ENCODE measurements at regions not wholly inside any gene's neighbourhood (a gene's known extent, or its start where the extent isn't known, plus 50 kb on each side); places are given as distances from the start of the nearest gene placed in this dataset.

DNA sequence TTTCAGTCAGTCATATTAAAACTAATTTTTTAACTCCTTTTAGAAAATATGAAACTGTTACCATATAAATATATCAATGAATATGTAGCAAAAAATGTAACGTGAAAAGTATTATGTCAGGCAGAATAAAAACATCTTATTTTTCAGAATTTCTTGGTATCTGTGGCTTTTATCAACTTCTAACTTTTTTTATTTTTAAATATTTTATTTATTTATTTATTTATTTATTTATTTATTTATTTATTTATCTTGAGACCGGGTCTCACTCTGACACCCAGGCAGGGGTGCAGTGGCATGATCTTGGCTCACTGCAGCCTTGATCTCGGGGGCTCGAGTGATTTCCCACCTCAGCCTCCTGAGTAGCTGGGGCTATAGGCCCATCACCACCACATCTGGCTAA is 87.6 kb downstream of the C21orf91 start:
- H3K27me3 ChIP-seq = no peaks in the 10 kb centered on the region
- no peak overlapping the region for H3K27ac ChIP-seq
- 96% methylated on average over 4 of the region's 4 CpGs for WGBS (ENCODE audit: low lambda C conversion rate, missing lambda C conversion rate)
- no peak overlapping the region for H3K4me2 ChIP-seq
- no peaks in the 10 kb centered on the region for H3K9me2 ChIP-seq (replicated peaks; ENCODE audit: insufficient read depth)
- H3K36me3 ChIP-seq (replicated peaks; ENCODE audit: insufficient read depth, low read depth) = no peaks in the 10 kb centered on the region
- H3K4me3 ChIP-seq = no peak overlapping the region
- H3K9me3 ChIP-seq (ENCODE audit: low read depth) = no peaks in the 10 kb centered on the region
- DNase-seq (ENCODE audit: low spot score) = no peak
- H2AFZ ChIP-seq = no peak overlapping the region
- no peaks in the 10 kb centered on the region for H4K20me1 ChIP-seq (ENCODE audit: insufficient read depth, poor library complexity, severe bottlenecking)
- no peaks in the 10 kb centered on the region for H3K4me1 ChIP-seq (ENCODE audit: insufficient read depth)
- no peaks in the 10 kb centered on the region for H3K79me2 ChIP-seq
- TF ChIP-seq, protein P1, sequence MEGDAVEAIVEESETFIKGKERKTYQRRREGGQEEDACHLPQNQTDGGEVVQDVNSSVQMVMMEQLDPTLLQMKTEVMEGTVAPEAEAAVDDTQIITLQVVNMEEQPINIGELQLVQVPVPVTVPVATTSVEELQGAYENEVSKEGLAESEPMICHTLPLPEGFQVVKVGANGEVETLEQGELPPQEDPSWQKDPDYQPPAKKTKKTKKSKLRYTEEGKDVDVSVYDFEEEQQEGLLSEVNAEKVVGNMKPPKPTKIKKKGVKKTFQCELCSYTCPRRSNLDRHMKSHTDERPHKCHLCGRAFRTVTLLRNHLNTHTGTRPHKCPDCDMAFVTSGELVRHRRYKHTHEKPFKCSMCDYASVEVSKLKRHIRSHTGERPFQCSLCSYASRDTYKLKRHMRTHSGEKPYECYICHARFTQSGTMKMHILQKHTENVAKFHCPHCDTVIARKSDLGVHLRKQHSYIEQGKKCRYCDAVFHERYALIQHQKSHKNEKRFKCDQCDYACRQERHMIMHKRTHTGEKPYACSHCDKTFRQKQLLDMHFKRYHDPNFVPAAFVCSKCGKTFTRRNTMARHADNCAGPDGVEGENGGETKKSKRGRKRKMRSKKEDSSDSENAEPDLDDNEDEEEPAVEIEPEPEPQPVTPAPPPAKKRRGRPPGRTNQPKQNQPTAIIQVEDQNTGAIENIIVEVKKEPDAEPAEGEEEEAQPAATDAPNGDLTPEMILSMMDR (IDR thresholded peaks at IDR 0.05; ENCODE audit: poor library complexity) = no peak
- TF ChIP-seq EZH2 (IDR thresholded peaks at IDR 0.05; ENCODE audit: borderline replicate concordance) (no peak), EZH2phosphoT487 (IDR thresholded peaks at IDR 0.05; ENCODE audit: low read depth, severe bottlenecking, unreplicated experiment) (no peak)

DNA sequence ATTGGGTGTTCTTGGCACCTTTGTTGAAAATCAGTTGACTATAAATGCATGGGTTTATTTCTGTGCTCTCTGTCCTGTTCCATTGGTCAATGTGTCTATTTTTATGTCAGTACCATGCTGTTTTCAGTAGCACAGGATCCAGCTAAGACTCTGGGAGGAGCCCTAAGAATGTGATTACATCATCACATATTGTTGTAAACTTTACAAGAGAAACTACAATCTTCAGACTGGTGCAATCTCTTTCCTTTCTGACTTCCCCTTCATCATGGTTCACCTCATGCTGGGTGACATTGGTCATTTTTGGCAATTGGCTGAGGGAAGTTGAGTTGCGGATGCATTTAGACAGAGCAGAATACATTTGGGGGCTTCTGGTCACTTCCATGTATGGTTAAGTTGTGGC is 88.4 kb downstream of the C21orf91 start:
- H3K79me2 ChIP-seq = no peaks in the 10 kb centered on the region
- no peak overlapping the region for H3K4me2 ChIP-seq
- no peaks in the 10 kb centered on the region for H3K36me3 ChIP-seq (replicated peaks; ENCODE audit: insufficient read depth, low read depth)
- no peaks in the 10 kb centered on the region for H3K4me1 ChIP-seq (ENCODE audit: insufficient read depth)
- DNase-seq (ENCODE audit: low spot score) = no peak
- H3K4me3 ChIP-seq = no peak overlapping the region
- no peak overlapping the region for H3K27ac ChIP-seq
- no peaks in the 10 kb centered on the region for H3K9me3 ChIP-seq (ENCODE audit: low read depth)
- no peak overlapping the region for H2AFZ ChIP-seq
- H4K20me1 ChIP-seq (ENCODE audit: insufficient read depth, poor library complexity, severe bottlenecking) = no peaks in the 10 kb centered on the region
- WGBS (ENCODE audit: low lambda C conversion rate, missing lambda C conversion rate) = 100% methylated on average over 1 of the region's 1 CpG
- no peaks in the 10 kb centered on the region for H3K27me3 ChIP-seq
- TF ChIP-seq EZH2 (IDR thresholded peaks at IDR 0.05; ENCODE audit: borderline replicate concordance) (no peak), EZH2phosphoT487 (IDR thresholded peaks at IDR 0.05; ENCODE audit: low read depth, severe bottlenecking, unreplicated experiment) (no peak)
- TF ChIP-seq, protein P1 (IDR thresholded peaks at IDR 0.05; ENCODE audit: poor library complexity) = no peak
- no peaks in the 10 kb centered on the region for H3K9me2 ChIP-seq (replicated peaks; ENCODE audit: insufficient read depth)

DNA sequence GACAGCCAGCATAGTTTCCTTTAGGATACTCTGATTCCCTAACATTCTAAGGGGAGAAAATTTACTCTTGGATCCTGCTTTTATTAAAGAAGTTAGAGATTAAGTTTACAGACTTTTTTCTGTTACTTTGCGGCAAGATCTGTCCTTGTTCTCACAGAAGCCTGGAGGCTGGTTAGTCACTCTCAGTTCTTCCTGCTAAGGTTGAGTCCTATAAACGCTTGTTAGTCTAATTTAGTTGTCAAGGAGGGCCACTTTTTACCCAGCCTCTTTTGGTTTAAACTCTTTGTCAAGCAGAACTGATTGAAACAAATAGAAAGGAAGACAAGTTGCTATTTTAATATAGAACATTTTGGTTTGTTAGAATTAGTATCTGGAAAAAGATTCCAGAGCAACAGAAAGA is 89.7 kb downstream of the C21orf91 start:
- no peaks in the 10 kb centered on the region for H3K79me2 ChIP-seq
- 75% methylated on average over 2 of the region's 2 CpGs for WGBS (ENCODE audit: low lambda C conversion rate, missing lambda C conversion rate)
- H3K4me1 ChIP-seq (ENCODE audit: insufficient read depth) = no peaks in the 10 kb centered on the region
- H3K4me3 ChIP-seq = no peak overlapping the region
- no peak for TF ChIP-seq EZH2 (IDR thresholded peaks at IDR 0.05; ENCODE audit: borderline replicate concordance)
- TF ChIP-seq, protein P1 (IDR thresholded peaks at IDR 0.05; ENCODE audit: poor library complexity) = no peak
- TF ChIP-seq EZH2phosphoT487 (IDR thresholded peaks at IDR 0.05; ENCODE audit: low read depth, severe bottlenecking, unreplicated experiment) = no peak
- H3K27ac ChIP-seq = no peak overlapping the region
- H3K27me3 ChIP-seq = no peaks in the 10 kb centered on the region
- DNase-seq (ENCODE audit: low spot score) = no peak
- no peak overlapping the region for H2AFZ ChIP-seq
- H3K4me2 ChIP-seq = no peak overlapping the region
- no peaks in the 10 kb centered on the region for H3K36me3 ChIP-seq (replicated peaks; ENCODE audit: insufficient read depth, low read depth)
- no peaks in the 10 kb centered on the region for H3K9me3 ChIP-seq (ENCODE audit: low read depth)
- H3K9me2 ChIP-seq (replicated peaks; ENCODE audit: insufficient read depth) = no peaks in the 10 kb centered on the region
- no peaks in the 10 kb centered on the region for H4K20me1 ChIP-seq (ENCODE audit: insufficient read depth, poor library complexity, severe bottlenecking)

DNA sequence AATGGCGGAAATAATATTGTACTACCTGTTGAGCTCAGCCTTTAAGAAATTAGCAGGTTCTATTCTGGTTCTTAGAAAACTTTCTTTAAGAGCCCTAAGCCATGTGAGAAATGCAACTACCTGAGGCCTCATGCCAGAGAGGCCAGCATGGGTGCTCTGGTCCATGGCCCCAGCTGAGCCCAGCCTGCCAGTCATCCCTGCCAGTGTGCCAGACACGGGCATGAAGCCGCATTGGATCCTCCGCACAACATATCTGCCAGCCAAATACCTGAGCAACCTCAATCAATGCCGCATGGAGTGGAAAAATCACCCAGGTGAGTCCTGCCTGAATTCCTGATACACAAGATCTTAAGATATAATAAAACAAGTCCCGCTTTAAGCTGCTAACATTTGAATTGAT is 91.8 kb downstream of the C21orf91 start:
- no peak for DNase-seq (ENCODE audit: low spot score)
- H3K9me3 ChIP-seq (ENCODE audit: low read depth) = no peaks in the 10 kb centered on the region
- H2AFZ ChIP-seq = no peak overlapping the region
- H3K9me2 ChIP-seq (replicated peaks; ENCODE audit: insufficient read depth) = no peaks in the 10 kb centered on the region
- no peak overlapping the region for H3K4me2 ChIP-seq
- TF ChIP-seq EZH2phosphoT487 (IDR thresholded peaks at IDR 0.05; ENCODE audit: low read depth, severe bottlenecking, unreplicated experiment) (no peak), EZH2 (IDR thresholded peaks at IDR 0.05; ENCODE audit: borderline replicate concordance) (no peak)
- TF ChIP-seq, protein P1 (IDR thresholded peaks at IDR 0.05; ENCODE audit: poor library complexity) = no peak
- H3K27ac ChIP-seq = no peak overlapping the region
- no peaks in the 10 kb centered on the region for H4K20me1 ChIP-seq (ENCODE audit: insufficient read depth, poor library complexity, severe bottlenecking)
- no peaks in the 10 kb centered on the region for H3K79me2 ChIP-seq
- no peaks in the 10 kb centered on the region for H3K36me3 ChIP-seq (replicated peaks; ENCODE audit: insufficient read depth, low read depth)
- no peaks in the 10 kb centered on the region for H3K4me1 ChIP-seq (ENCODE audit: insufficient read depth)
- WGBS (ENCODE audit: low lambda C conversion rate, missing lambda C conversion rate) = 84% methylated on average over 6 of the region's 6 CpGs
- no peak overlapping the region for H3K4me3 ChIP-seq
- H3K27me3 ChIP-seq = no peaks in the 10 kb centered on the region

Measured in hepatocyte (in vitro differentiated cells).